GM18517 (cell line): ENCODE measurements at regions not wholly inside any gene's neighbourhood (a gene's known extent, or its start where the extent isn't known, plus 50 kb on each side); places are given as distances from the start of the nearest gene placed in this dataset.

Experiments used
- ATAC-seq: cut with Tn5 transposase; IDR thresholded peaks from one replicate; pipeline ENCODE4 v1.9.1; 2021; ENCODE audit warnings: mild to moderate bottlenecking, moderate library complexity; ENCODE audit not compliant: unreplicated experiment

DNA sequence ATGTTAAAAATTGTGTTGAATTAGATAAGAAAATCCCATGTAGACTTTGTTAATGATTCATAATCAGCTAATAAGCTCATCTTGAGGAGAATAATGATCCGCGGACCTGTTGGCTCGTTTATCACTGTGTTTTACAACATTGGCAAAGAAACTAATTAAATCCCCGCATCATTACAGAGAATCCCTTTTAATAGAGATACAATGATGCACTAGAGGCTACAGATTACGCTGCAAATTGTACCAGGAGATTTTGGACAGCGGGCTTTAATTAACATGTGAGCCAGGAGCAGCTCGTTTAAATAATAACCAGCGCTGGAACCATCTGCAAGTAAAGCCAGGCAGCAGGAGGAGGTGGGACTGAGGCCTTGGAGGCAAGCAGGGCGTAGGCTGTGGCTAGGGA lies 280.3 kb upstream of the POU3F1 start:
- no peak for ATAC-seq

- no peak for ATAC-seq
Observed at GRCh38 chr1:38326135-38326534, 279.5 kb upstream of the POU3F1 start.

DNA sequence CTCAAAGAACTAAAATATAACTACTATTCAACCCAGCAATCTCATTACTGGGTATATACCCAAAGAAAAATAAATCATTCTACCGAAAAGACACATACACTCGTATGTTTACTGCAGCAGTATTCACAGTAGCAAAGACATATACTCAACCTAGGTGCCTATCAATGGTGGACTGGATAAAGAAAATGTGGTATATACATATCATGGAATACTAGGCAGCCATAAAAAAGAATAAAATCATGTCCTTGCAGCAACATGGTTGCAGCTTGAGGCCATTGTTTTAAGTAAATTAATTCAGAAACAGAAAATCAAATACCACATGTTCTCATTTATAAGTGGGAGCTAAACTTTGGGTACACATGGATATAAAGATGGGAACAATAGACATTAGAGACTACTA lies 266.2 kb upstream of the POU3F1 start:
- no peak for ATAC-seq

- ATAC-seq, result no peak
Observed at GRCh38 chr1:38310079-38310478, 263.5 kb upstream of the POU3F1 start.

- ATAC-seq, result no peak
Observed at GRCh38 chr1:38308780-38309179, 262.2 kb upstream of the POU3F1 start.

DNA sequence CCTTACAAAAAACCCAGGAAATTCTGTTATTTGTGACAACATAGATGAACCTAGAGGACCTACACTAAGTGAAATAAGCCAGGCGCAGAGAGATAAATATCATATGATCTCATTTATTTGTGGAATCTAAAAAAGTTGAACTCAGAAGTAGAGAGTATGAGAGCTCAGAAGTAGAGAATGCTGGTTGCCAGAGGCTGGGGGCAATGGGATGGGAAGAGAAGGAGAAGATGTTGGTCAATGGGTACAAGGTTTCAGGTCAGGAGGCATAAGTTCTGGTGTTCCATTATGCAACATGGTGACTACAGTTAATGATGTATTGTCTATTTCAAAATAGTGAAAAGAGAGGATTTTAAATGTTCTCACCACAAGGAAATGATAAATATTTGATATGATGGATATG lies 259.1 kb upstream of the POU3F1 start:
- ATAC-seq, result no peak

GRCh38 chr1:38303843-38304242 lies 257.2 kb upstream of the POU3F1 start:
- ATAC-seq, result no peak

DNA sequence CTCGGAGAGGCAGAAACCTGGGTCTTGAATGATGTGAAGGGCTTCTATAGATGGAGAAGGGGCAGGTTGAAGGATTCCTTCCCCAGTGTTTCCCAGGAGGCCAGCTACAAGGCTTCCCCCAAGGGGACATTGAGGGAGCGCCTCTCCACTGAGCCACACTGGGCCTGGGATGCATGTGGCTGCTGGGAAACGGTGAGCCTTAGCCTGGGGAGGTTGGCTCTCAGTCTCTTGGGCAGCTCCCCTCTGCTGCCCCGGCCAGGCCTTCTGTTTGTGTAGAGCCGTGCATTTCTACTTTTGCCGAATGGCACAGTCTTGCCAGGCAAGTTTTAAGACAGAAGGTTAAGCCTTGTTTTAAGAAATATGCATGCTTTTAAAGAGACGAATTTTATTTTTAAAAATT lies 254.4 kb upstream of the POU3F1 start:
- no peak for ATAC-seq

DNA sequence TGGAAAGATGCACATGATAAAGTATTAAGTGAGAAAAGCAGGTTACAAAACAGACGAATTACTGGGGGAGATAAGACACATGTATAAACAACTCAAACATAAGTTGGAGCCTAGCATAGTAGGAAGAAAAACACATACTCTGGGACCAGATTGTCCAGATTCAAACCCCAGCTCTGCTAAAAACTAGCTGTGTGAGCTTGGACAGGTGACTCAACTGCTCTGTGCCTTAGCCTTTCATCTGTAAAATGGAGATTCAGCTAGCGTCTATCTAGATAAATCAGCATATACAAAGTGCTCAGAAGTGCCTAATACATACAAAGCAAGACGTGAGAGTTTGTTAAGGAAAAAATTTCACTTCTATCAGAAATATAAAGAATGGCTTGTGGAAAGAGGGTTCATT lies 254.0 kb upstream of the POU3F1 start:
- ATAC-seq, result no peak

- no peak for ATAC-seq
Observed at GRCh38 chr1:38297842-38298241, 251.2 kb upstream of the POU3F1 start.

DNA sequence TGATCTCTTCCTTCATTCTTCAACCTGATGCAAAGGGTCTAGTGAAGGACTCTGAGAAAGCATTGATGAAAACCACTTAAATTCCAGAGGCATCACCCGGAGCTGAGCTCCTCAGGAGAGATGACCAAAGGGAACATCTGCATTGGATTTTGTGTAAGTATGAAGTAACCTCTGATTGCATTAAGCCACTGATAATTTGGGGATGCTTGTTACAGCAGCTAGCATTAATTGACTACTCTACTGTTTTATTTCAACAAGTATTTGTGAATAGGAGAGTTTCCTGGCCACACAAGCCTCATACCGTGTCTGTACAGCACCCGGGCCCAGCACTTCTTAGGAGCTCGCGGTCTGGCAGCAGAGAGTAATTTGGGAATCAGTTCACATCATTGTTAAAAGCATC lies 250.7 kb upstream of the POU3F1 start:
- no peak for ATAC-seq

DNA sequence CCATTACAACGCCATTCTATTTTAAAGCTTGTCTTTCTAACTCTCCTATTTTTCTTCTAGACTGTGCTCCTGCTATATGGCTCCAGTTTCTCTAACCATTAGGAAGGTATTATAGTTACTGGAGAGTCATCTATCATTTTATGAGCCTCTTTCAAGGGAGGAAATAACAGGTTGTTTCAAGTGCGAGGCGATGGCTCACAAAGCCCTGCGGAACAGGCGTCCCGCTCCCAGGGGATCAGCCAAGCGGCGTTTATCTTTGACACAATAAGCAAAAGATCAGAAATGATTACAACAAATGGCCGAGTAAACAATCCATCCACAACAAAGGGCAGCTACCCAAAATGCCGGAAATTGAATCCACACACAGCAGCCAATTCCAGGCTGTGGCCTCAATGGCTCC lies 249.5 kb upstream of the POU3F1 start:
- no peak for ATAC-seq

GRCh38 chr1:38293567-38293966 lies 247.0 kb upstream of the POU3F1 start:
- ATAC-seq, result no peak

DNA sequence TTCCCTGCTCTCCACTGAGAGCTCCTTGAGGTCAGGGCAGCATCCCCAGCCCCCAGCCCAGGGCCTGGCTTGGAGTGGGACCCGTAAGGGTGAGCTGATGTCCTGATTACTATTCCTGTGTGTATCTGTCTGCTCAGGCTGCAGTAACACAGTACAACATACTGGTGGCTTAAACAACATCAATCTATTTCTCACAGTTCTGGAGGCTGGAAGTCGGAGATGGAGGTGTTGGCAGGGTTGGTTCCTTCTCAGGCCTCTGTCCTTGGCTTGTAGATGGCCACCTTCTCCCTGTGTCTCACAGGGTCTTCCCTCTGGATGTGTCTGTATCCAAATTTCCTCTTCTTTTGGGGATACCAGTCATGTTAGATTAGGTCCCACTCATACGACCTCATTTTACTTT lies 246.4 kb upstream of the POU3F1 start:
- no peak for ATAC-seq

- ATAC-seq, result no peak
Observed at GRCh38 chr1:38291906-38292521, 245.4 kb upstream of the POU3F1 start.

DNA sequence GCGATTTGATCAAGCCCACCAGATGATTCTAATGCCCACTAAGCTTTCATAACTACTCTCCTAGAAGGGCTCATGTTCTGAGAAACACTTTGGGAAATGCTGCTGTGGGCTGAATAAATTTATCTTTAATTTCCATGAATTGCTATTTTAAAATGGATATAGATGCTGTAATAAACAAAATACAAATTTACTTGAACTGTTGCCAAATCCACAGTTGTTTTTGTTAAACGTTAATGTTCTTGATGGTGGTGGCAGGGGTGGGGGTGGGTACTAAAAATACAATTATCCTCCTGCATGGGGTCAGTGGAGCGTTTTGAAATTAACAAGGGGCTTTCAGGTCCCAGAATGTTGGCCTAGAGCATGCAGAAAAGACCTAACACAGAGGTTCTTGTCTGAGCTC lies 244.7 kb upstream of the POU3F1 start:
- ATAC-seq, result no peak

DNA sequence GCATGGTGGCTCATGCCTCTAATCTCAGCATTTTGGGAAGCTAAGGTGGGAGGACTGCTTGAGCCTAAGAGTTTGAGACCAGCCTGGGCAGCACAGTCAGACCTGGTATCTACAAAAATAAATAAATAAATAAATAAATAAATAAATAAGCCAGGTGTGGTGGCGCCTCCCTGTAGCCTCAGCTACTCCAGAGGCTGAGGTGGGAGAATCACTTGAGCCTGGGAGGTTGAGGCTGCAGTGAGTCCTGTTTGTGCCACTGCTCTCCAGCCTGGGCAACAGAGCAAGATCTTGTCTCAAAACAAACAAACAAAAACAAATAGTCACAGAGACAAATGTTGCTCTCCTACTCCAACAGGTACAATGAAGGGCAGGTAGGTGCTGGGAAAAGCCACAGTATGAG lies 242.4 kb upstream of the POU3F1 start:
- no peak for ATAC-seq

GRCh38 chr1:38287547-38287946 lies 241.0 kb upstream of the POU3F1 start:
- ATAC-seq, result no peak

- no peak for ATAC-seq
Observed at GRCh38 chr1:38287036-38287435, 240.4 kb upstream of the POU3F1 start.

GRCh38 chr1:38285807-38286530 lies 239.4 kb upstream of the POU3F1 start:
- ATAC-seq, result no peak

DNA sequence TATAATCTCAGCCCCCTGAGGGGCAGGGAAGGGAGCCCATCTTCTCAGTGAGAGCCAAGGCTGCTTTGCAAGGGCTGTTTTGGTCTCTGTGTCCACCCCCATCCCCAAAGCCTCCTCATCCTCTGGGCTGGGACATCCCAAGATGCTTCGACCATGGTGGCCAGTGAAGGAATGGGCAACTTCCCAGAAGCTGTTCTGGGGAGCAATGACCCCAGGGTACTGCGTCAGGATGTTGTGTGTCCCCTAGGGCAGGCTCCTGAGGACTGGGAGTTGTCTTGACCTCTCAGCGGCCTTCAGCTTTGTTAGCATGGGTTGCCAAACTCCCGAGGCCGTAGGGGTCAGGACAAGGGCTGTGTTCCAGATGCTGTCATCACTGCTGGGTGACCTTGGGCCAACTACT lies 238.4 kb upstream of the POU3F1 start:
- ATAC-seq, result no peak

GRCh38 chr1:38283696-38284470 lies 237.3 kb upstream of the POU3F1 start:
- ATAC-seq, result no peak
